GM10266 (cell line): ENCODE measurements at regions not wholly inside any gene's neighbourhood (a gene's known extent, or its start where the extent isn't known, plus 50 kb on each side); places are given as distances from the start of the nearest gene placed in this dataset.

Experiments
- DNase-seq: peaks from one replicate; pipeline ENCODE4 v3.0.0; 2012; ENCODE audit errors: extremely low spot score
- CTCF ChIP-seq: IDR thresholded peaks from 2 replicates; pipeline ENCODE4 v1.5.1; 2012; ENCODE audit warnings: mild to moderate bottlenecking, low read depth; ENCODE audit not compliant: control insufficient read depth, insufficient read depth; ENCODE audit errors: missing control alignments

GRCh38 chr20:60490217-60491050 lies 532.2 kb downstream of the CDH26 start:
- no peak for DNase-seq
- TF ChIP-seq CTCF: no peak

DNA sequence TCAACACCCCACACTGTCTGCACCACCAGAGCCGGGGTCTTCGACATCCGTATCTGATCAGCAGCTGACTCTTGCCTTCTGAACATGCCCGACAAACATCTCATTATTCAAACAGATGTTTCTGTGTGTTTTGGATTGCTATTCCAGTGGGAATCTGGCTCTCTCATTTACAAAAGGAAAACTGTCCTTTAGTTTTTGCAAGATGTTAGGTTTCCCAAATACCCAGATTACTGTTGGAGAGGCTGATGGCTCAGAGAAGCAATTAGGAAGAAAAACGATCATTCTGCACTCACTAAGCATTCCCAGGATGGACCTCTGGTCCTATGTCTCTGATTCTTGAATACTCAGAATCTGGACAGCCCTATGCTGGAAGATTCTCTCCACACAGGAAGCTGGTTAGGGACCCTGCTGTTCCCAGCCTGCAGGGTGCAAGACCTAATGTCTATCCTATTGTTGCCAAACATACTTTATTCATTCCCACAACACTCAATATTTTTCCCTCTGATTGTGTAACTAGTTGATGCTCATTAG lies 532.9 kb downstream of the CDH26 start:
- no peak for TF ChIP-seq CTCF
- DNase-seq: no peak

- TF ChIP-seq CTCF: no peak
- DNase-seq: no peak
Observed at GRCh38 chr20:60494476-60494875, 536.3 kb downstream of the CDH26 start.

DNA sequence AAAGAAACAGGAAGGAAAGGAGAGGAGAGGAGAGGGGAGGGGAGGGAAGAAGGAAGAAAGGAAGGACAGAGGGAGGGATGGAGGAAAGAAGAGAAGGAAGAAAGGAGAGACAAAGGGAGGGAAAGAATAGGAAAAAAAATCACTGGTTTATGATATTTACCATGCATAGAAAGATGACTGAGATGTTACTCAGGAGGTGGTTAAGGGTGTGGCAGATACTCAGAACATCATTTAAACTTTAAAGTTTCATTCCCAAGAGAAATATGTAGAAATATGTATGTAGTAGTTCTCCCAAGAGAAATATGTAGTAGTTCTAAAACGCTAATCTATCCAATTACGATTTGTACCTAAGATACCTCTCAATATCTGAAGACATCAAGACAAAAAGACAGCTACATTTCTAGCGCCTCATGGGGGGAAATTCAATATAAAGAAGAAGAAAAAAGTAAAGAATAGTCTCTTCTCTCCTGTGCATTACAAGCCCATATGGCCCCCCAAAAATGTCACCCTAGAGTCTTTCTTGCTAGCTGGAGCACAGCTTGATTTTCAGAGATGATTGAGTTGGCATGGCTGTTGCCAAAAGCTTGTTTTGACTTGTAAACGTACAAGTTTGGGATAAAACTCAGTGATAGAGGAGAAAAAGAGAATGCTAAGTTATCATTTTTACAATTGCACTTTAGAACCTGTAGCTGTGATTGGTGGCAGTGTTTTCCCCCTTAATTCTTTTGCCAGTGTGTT lies 539.2 kb downstream of the CDH26 start:
- no peak for TF ChIP-seq CTCF
- DNase-seq: no peak

DNA sequence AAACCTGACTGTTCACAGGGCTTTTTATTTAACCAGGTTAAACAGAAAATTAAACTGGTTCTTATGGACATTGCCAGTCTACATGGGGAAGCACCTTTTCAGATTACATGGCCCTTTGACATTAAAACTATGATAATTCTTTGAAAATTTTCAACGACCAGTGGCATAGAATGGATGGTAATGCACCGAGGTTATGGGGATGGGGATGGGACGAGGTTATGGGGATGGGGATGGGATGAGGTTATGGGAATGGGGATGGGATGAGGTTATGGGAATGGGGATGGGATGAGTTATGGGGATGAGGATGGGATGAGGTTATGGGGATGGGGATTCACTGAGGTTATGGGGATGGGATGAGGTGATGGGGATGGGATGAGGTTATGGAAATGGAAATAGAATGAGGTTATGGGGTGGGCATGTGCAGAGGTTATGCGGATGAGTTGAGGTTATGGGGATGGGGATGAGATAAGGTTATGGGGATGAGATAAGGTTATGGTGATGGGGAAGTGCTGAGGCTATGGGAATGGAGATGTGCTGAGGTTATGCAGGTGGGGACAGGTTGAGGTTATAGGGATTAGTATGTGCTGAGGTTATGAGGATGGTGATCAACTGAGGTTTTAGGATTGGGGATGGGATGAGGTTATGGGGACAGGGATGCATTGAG lies 541.9 kb downstream of the CDH26 start:
- no peak for DNase-seq
- TF ChIP-seq CTCF: no peak

GRCh38 chr20:60501048-60501447 lies 542.8 kb downstream of the CDH26 start:
- no peak for DNase-seq

More at GRCh38 chr20:60501048-60501447, 542.8 kb downstream of the CDH26 start:
- no peak for TF ChIP-seq CTCF
